ENCODE measurements at regions not wholly inside any gene's neighbourhood (a gene's known extent, or its start where the extent isn't known, plus 50 kb on each side); places are given as distances from the start of the nearest gene placed in this dataset.

GRCh38 chr18:24853076-24853475 is 392.6 kb downstream of the HRH4 start:
- Histone ChIP-seq H3K9me3 (ENCODE audit: control insufficient read depth, low read depth, low read length) (no peaks in the 10 kb centered on the region), H4K20me1 (ENCODE audit: control insufficient read depth, insufficient read depth, insufficient read length) (no peaks in the 10 kb centered on the region), H3K4me1 (ENCODE audit: insufficient read depth, low read length) (no peaks in the 10 kb centered on the region; the same call in 1 of the 2 replicates), H2BK5ac (ENCODE audit: insufficient read length, low read length) (no peak overlapping the region), H2BK120ac (ENCODE audit: low read depth, low read length, poor library complexity, severe bottlenecking) (no peak overlapping the region), H3K4ac (ENCODE audit: low read depth, low read length) (no peak overlapping the region), H3K9ac (ENCODE audit: extremely low read depth, insufficient read length, low read length) (no peak overlapping the region), H2AK5ac (ENCODE audit: insufficient read length, low read length) (no peak overlapping the region), H4K8ac (replicated peaks; ENCODE audit: insufficient read length, low read depth, low read length) (no peak overlapping the region), H3K27ac (ENCODE audit: insufficient read length, low read depth, low read length) (no peak overlapping the region), H4K5ac (ENCODE audit: insufficient read length, low read depth, low read length) (no peak overlapping the region), H3K79me2 (ENCODE audit: insufficient read depth, low read length) (no peaks in the 10 kb centered on the region), H3K23me2 (ENCODE audit: insufficient read length, low read depth, low read length, poor library complexity, severe bottlenecking) (no peaks in the 10 kb centered on the region), H4K91ac (ENCODE audit: insufficient read length, low read depth, low read length) (no peak overlapping the region), H3K4me2 (ENCODE audit: insufficient read depth, insufficient read length, low read length) (no peak overlapping the region), H3K23ac (ENCODE audit: insufficient read length, low read depth, low read length) (no peak overlapping the region), H3K79me1 (ENCODE audit: insufficient read depth, low read depth, low read length, poor library complexity, severe bottlenecking) (no peaks in the 10 kb centered on the region), H3K14ac (ENCODE audit: insufficient read depth, low read length) (no peak overlapping the region), H3K27me3 (ENCODE audit: insufficient read depth, low read length) (no peaks in the 10 kb centered on the region), H3K56ac (ENCODE audit: insufficient read length, low read depth, low read length) (no peak overlapping the region), H2BK12ac (ENCODE audit: insufficient read length, low read depth, low read length) (no peak overlapping the region), H2AFZ (ENCODE audit: low read length) (no peak overlapping the region), H2BK20ac (ENCODE audit: low read depth, low read length, poor library complexity, severe bottlenecking) (no peak overlapping the region), H3K18ac (ENCODE audit: insufficient read length, low read depth, low read length) (no peak overlapping the region), H3T11ph (ENCODE audit: low read length) (no peak overlapping the region), H2BK15ac (ENCODE audit: low read depth, low read length) (no peak overlapping the region)
- Mint-ChIP-seq H3K36me3 (ENCODE audit: insufficient read depth in 1 of 3, low read depth in 3 of 3) (no peaks in the 10 kb centered on the region), H3K27ac (no peak overlapping the region), H3K4me3 (no peak overlapping the region), H3K4me1 (peaks cover 10 to 15% of the 10 kb centered on the region in 2 experiments), H3K9me3 (no peaks in the 10 kb centered on the region; a peak in 2 of 5 replicates), H3K27me3 (ENCODE audit: low read depth) (peaks cover 9% of the 10 kb centered on the region)
- no peak for TF ChIP-seq CTCF (conservative IDR thresholded peaks at IDR 0.05)
- no CpG with 5 or more reads among the region's 4 CpGs for WGBS (ENCODE audit: extremely low coverage, insufficient read length, low lambda C conversion rate)
- DNase-seq, result peak; percentile 35
